Calu3 (cell line): ENCODE measurements at regions not wholly inside any gene's neighbourhood (a gene's known extent, or its start where the extent isn't known, plus 50 kb on each side); places are given as distances from the start of the nearest gene placed in this dataset.

Experiments
- BruUV-seq: library from RNA; stranded (reverse); fragments of 400-500 nt; replicated peaks from 2 replicates; lab custom pipeline; 2021; lab: Mats Ljungman, UMichigan
- CTCF ChIA-PET: fragments of 300-600 bp; sonication (Branson Sonifier 250); formaldehyde crosslinking; loops from one replicate; lab custom pipeline; 2022; ENCODE audit warnings: antibody characterized with exemption; lab: Charles Lee
- DNase-seq: peaks from one replicate; pipeline ENCODE4 v3.0.0; 2022
- H3K27ac Mint-ChIP-seq: one replicate; pipeline ENCODE4 v1.8.0; 2022; ENCODE audit warnings: mixed read lengths; ENCODE audit not compliant: unreplicated experiment
- H3K27me3 Mint-ChIP-seq: one replicate; pipeline ENCODE4 v1.8.0; 2022; ENCODE audit warnings: mixed read lengths; ENCODE audit not compliant: unreplicated experiment
- H3K36me3 Mint-ChIP-seq: one replicate; pipeline ENCODE4 v1.8.0; 2022; ENCODE audit warnings: mild to moderate bottlenecking, moderate library complexity, mixed read lengths; ENCODE audit not compliant: insufficient read depth, unreplicated experiment
- H3K4me1 Mint-ChIP-seq: one replicate; pipeline ENCODE4 v1.8.0; 2022; ENCODE audit warnings: mild to moderate bottlenecking, low read depth, mixed read lengths; ENCODE audit not compliant: unreplicated experiment
- H3K4me3 Mint-ChIP-seq: one replicate; pipeline ENCODE4 v1.8.0; 2022; ENCODE audit warnings: mild to moderate bottlenecking, low read depth, moderate library complexity, mixed read lengths; ENCODE audit not compliant: unreplicated experiment
- H3K9me3 Mint-ChIP-seq: one replicate; pipeline ENCODE4 v1.8.0; 2022; ENCODE audit warnings: low read depth, mixed read lengths; ENCODE audit not compliant: unreplicated experiment
- intact Hi-C: fragments of 100-400 bp; cut with micrococcal nuclease; formaldehyde crosslinking; loops from one replicate; pipeline ENCODE4 v1.10.0; 2022; ENCODE audit not compliant: unreplicated experiment
- TF ChIP-seq, protein P1 (sequence below): fragments of 200-600 bp; IDR thresholded peaks from one replicate; pipeline ENCODE4 v1.8.0; 2022; ENCODE audit warnings: antibody characterized with exemption; ENCODE audit not compliant: unreplicated experiment

DNA sequence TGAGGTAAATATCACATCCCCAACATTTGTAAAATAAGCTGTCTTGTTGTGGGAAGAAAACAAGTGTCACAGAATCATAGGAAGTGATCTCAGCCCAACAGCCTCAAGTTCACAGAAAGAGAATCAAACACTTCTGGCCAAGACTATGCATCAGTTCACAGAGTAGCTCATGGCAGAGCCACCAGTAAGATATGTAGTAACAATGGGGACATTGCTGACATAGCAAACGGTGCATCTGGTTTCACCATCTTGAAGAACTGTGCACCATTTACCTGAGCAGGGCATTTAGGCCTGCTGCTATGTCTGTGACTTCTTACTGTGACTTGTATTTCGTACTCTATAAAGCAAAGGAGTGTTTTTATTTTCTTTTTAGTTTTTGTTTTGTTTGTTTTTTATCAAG, 585.3 kb upstream of the FAT3 start:
- Mint-ChIP-seq H3K9me3 (no peaks in the 10 kb centered on the region), H3K27me3 (no peaks in the 10 kb centered on the region), H3K27ac (no peak overlapping the region), H3K4me3 (no peak overlapping the region), H3K4me1 (no peaks in the 10 kb centered on the region), H3K36me3 (no peaks in the 10 kb centered on the region)
- no TSS peak for BruUV-seq
- intact Hi-C loops, result no loop called here
- DNase-seq, result no peak
- TF ChIP-seq, protein P1, sequence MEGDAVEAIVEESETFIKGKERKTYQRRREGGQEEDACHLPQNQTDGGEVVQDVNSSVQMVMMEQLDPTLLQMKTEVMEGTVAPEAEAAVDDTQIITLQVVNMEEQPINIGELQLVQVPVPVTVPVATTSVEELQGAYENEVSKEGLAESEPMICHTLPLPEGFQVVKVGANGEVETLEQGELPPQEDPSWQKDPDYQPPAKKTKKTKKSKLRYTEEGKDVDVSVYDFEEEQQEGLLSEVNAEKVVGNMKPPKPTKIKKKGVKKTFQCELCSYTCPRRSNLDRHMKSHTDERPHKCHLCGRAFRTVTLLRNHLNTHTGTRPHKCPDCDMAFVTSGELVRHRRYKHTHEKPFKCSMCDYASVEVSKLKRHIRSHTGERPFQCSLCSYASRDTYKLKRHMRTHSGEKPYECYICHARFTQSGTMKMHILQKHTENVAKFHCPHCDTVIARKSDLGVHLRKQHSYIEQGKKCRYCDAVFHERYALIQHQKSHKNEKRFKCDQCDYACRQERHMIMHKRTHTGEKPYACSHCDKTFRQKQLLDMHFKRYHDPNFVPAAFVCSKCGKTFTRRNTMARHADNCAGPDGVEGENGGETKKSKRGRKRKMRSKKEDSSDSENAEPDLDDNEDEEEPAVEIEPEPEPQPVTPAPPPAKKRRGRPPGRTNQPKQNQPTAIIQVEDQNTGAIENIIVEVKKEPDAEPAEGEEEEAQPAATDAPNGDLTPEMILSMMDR, result no peak
- CTCF ChIA-PET, result no interaction called here

DNA sequence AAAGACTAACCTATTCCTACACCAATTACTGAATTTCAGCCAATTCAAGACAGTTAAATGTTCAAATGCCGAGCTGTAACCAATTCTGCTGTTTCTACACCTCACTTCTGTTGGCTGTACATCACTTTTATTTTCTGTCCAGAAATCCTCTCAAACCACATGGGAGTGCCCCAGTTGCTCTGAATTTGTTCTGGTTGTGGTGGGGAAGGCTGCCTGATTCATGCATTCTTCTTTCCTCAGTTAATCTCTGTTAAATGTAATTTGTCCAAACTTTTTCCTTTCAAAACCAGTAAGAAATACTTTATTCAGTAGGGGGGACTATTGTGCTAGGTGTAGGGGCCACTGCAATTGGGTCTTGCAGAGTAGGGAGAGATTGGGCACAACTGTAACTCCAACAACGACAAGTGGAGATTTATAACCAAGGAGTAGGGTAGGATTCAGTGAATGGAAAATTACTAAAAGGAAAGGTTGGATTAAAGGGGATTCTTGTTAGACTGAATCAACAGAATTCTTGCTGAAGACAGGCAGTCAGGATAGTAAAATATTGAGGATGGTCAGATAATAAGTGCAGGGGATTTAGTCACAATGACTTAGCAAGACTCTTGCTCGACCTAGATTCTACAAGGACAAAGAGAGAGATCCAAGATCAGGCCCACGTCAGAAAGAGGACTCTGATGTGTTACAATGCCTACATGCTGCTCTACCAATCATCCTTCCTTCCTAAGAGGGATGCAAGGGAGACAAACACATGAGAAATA, 593.5 kb upstream of the FAT3 start:
- no peak overlapping the region for H3K4me3 Mint-ChIP-seq
- H3K9me3 Mint-ChIP-seq, result no peaks in the 10 kb centered on the region
- no peak for DNase-seq
- CTCF ChIA-PET, result no interaction called here
- no peaks in the 10 kb centered on the region for H3K4me1 Mint-ChIP-seq
- no peaks in the 10 kb centered on the region for H3K36me3 Mint-ChIP-seq
- intact Hi-C loops, result no loop called here
- H3K27me3 Mint-ChIP-seq, result no peaks in the 10 kb centered on the region
- BruUV-seq, result no TSS peak
- no peak overlapping the region for H3K27ac Mint-ChIP-seq
- TF ChIP-seq, protein P1, result no peak

DNA sequence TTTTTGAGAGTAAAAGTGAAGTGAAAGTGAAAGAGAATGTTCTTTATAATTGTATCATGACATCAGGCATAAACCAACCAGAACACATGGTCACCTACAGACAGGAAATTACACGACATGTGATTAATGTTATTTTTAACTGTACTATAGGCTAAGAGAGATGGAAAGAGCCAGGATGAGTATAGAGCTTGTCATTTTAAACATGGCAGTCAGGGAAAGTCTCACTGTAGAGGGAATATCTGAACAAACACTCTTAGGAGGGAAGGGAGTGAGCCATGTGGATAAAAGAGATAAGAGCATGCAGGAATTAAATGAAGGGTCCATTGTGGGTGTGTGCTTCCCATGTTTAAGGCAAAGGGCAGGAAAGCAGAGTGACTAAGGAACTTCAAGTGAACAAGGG, 599.1 kb upstream of the FAT3 start:
- no TSS peak for BruUV-seq
- TF ChIP-seq, protein P1, result no peak
- DNase-seq, result no peak
- Mint-ChIP-seq H3K9me3 (no peaks in the 10 kb centered on the region), H3K4me3 (no peak overlapping the region), H3K27ac (no peak overlapping the region), H3K36me3 (no peaks in the 10 kb centered on the region), H3K27me3 (no peaks in the 10 kb centered on the region), H3K4me1 (peaks cover 8% of the 10 kb centered on the region)
- intact Hi-C loops, result no loop called here
- CTCF ChIA-PET, result no interaction called here

DNA sequence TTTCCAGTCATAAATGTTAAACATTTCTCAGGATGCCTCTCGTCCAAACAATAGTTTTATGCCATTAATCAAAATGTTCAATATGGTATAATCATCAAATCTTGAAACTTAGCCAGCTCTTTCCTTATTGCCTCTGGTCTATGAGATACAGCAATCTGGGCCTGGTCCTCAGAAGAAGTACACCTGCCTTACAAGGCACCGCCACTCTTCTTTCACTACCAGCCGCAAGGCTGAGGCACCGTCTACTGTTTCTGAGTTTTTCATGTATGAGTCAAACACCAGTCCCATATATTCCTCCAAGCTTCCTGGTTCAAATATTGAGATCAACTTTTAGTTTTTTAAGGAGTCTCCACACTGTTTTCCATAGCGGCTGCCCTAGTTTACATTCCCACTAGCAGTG, 600.6 kb upstream of the FAT3 start:
- peaks cover 8% of the 10 kb centered on the region for H3K4me1 Mint-ChIP-seq
- TF ChIP-seq, protein P1, result no peak
- BruUV-seq, result no TSS peak
- DNase-seq, result no peak
- intact Hi-C loops, result no loop called here
- no peak overlapping the region for H3K4me3 Mint-ChIP-seq
- H3K9me3 Mint-ChIP-seq, result no peaks in the 10 kb centered on the region
- H3K27ac Mint-ChIP-seq, result no peak overlapping the region
- CTCF ChIA-PET, result no interaction called here
- no peaks in the 10 kb centered on the region for H3K27me3 Mint-ChIP-seq
- no peaks in the 10 kb centered on the region for H3K36me3 Mint-ChIP-seq
